ENCODE measurements at regions not wholly inside any gene's neighbourhood (a gene's known extent, or its start where the extent isn't known, plus 50 kb on each side); places are given as distances from the start of the nearest gene placed in this dataset.

GRCh38 chr1:30232288-30232899 is 491.0 kb downstream of the MATN1 start:
- TF ChIP-seq CTCF (IDR thresholded peaks at IDR 0.05 in 4 of 5, conservative IDR thresholded peaks at IDR 0.05 in 1 of 5) (peak in 1 of 5 experiments; percentile 24), POLR2A (IDR thresholded peaks at IDR 0.05) (no peak)

Measured in gastrocnemius medialis (tissue), 4 donors.